GM18502 (cell line): ENCODE measurements at regions not wholly inside any gene's neighbourhood (a gene's known extent, or its start where the extent isn't known, plus 50 kb on each side); places are given as distances from the start of the nearest gene placed in this dataset.

Source experiments
- ATAC-seq: cut with Tn5 transposase; IDR thresholded peaks from one replicate; pipeline ENCODE4 v1.9.1; 2021; ENCODE audit warnings: mild to moderate bottlenecking; ENCODE audit not compliant: unreplicated experiment, poor library complexity

GRCh38 chr3:7793786-7794185 lies 707.8 kb upstream of the LMCD1 start:
- ATAC-seq, result no peak

GRCh38 chr3:7798276-7798675 lies 703.3 kb upstream of the LMCD1 start:
- no peak for ATAC-seq

- ATAC-seq, result no peak
Measured at GRCh38 chr3:7800006-7800780, 701.4 kb upstream of the LMCD1 start.

- ATAC-seq, result no peak
Measured at GRCh38 chr3:7812490-7812889, 689.1 kb upstream of the LMCD1 start.

- ATAC-seq, result no peak
Measured at GRCh38 chr3:7813365-7813764, 688.3 kb upstream of the LMCD1 start.

- no peak for ATAC-seq
Measured at GRCh38 chr3:7817239-7817638, 684.4 kb upstream of the LMCD1 start.

GRCh38 chr3:7820969-7821368 lies 680.7 kb upstream of the LMCD1 start:
- ATAC-seq, result no peak

GRCh38 chr3:7821858-7822257 lies 679.8 kb upstream of the LMCD1 start:
- ATAC-seq, result no peak

- no peak for ATAC-seq
Measured at GRCh38 chr3:7841451-7841850, 660.2 kb upstream of the LMCD1 start.

GRCh38 chr3:7843441-7843840 lies 658.2 kb upstream of the LMCD1 start:
- no peak for ATAC-seq

GRCh38 chr3:7847021-7847420 lies 654.6 kb upstream of the LMCD1 start:
- no peak for ATAC-seq

- ATAC-seq, result no peak
Measured at GRCh38 chr3:7847521-7847920, 654.1 kb upstream of the LMCD1 start.

GRCh38 chr3:7854266-7854665 lies 647.4 kb upstream of the LMCD1 start:
- ATAC-seq, result no peak

GRCh38 chr3:7854721-7855120 lies 646.9 kb upstream of the LMCD1 start:
- no peak for ATAC-seq

GRCh38 chr3:7865611-7866010 lies 636.0 kb upstream of the LMCD1 start:
- ATAC-seq, result no peak

- no peak for ATAC-seq
Measured at GRCh38 chr3:7867587-7867986, 634.0 kb upstream of the LMCD1 start.

GRCh38 chr3:7871003-7871560 lies 630.5 kb upstream of the LMCD1 start:
- no peak for ATAC-seq

GRCh38 chr3:7874116-7874515 lies 627.5 kb upstream of the LMCD1 start:
- ATAC-seq, result no peak

- ATAC-seq, result no peak
Measured at GRCh38 chr3:7875925-7876324, 625.7 kb upstream of the LMCD1 start.

GRCh38 chr3:7876741-7877297 lies 624.8 kb upstream of the LMCD1 start:
- no peak for ATAC-seq

GRCh38 chr3:7877312-7877711 lies 624.3 kb upstream of the LMCD1 start:
- no peak for ATAC-seq

- ATAC-seq, result no peak
Measured at GRCh38 chr3:7879572-7879971, 622.1 kb upstream of the LMCD1 start.
